ENCODE measurements at regions not wholly inside any gene's neighbourhood (a gene's known extent, or its start where the extent isn't known, plus 50 kb on each side); places are given as distances from the start of the nearest gene placed in this dataset.

DNA sequence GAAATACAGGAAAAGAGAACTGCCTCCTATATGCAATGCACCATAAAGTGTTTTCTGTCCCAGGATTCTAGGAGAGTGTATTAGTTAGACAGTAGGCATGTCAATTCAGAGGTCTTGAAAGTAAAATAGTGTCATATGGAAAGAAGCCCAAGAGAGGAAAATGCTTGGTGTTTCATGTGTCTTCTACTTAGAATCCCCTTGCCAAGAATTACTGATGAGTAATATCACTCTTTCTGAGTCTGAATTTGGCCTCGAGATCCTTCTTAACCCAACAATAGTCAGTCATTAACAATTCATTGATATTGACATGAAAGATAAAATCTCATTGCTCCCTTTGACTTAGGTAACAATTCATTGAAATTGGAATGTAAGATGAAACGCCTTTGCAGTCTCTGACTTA lies 972.2 kb downstream of the TTLL7 start:
- no TSS peak for BruUV-seq (replicated peaks)
- Histone ChIP-seq H3K36me3 (ENCODE audit: control insufficient read depth in 2 of 2, insufficient read depth in 2 of 2, low read length in 1 of 2) (no peaks in the 10 kb centered on the region), H3K4me2 (ENCODE audit: control insufficient read depth, insufficient read depth) (no peak overlapping the region), H2AFZ (ENCODE audit: control insufficient read depth, low read depth, low read length) (no peak overlapping the region), H3K79me2 (ENCODE audit: control insufficient read depth, insufficient read depth, low read length) (no peaks in the 10 kb centered on the region), H3K27ac (ENCODE audit: control insufficient read depth, insufficient read depth) (no peak overlapping the region), H3K4me1 (ENCODE audit: control insufficient read depth, insufficient read depth, low read length) (no peaks in the 10 kb centered on the region), H3K9me3 (replicated peaks; ENCODE audit: control insufficient read depth, insufficient read depth, low read length) (no peaks in the 10 kb centered on the region), H4K20me1 (ENCODE audit: control insufficient read depth, insufficient read depth) (no peaks in the 10 kb centered on the region), H3K4me3 (no peak overlapping the region), H3K27me3 (replicated peaks in 1 of 2; ENCODE audit: control insufficient read depth in 2 of 2, insufficient read depth in 2 of 2, low read length in 1 of 2) (no peaks in the 10 kb centered on the region), H3K9ac (ENCODE audit: control insufficient read depth, insufficient read depth, low read length) (no peak overlapping the region)
- TF ChIP-seq, protein P1, sequence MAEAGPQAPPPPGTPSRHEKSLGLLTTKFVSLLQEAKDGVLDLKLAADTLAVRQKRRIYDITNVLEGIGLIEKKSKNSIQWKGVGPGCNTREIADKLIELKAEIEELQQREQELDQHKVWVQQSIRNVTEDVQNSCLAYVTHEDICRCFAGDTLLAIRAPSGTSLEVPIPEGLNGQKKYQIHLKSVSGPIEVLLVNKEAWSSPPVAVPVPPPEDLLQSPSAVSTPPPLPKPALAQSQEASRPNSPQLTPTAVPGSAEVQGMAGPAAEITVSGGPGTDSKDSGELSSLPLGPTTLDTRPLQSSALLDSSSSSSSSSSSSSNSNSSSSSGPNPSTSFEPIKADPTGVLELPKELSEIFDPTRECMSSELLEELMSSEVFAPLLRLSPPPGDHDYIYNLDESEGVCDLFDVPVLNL (IDR thresholded peaks at IDR 0.05; ENCODE audit: low read depth, low read length) = no peak
- TF ChIP-seq, protein P2, sequence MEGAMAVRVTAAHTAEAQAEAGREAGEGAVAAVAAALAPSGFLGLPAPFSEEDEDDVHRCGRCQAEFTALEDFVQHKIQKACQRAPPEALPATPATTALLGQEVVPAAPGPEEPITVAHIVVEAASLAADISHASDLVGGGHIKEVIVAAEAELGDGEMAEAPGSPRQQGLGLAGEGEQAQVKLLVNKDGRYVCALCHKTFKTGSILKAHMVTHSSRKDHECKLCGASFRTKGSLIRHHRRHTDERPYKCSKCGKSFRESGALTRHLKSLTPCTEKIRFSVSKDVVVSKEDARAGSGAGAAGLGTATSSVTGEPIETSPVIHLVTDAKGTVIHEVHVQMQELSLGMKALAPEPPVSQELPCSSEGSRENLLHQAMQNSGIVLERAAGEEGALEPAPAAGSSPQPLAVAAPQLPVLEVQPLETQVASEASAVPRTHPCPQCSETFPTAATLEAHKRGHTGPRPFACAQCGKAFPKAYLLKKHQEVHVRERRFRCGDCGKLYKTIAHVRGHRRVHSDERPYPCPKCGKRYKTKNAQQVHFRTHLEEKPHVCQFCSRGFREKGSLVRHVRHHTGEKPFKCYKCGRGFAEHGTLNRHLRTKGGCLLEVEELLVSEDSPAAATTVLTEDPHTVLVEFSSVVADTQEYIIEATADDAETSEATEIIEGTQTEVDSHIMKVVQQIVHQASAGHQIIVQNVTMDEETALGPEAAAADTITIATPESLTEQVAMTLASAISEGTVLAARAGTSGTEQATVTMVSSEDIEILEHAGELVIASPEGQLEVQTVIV (IDR thresholded peaks at IDR 0.05; ENCODE audit: borderline replicate concordance, partially characterized antibody) = no peak
- TF ChIP-seq ZNF217 (IDR thresholded peaks at IDR 0.05) (no peak), TCF3 (IDR thresholded peaks at IDR 0.05; ENCODE audit: borderline replicate concordance, insufficient read depth, low read depth, low read length) (no peak), NR2C1 (IDR thresholded peaks at IDR 0.05) (no peak), POLR2AphosphoS5 (IDR thresholded peaks at IDR 0.05; ENCODE audit: low read length) (no peak), YBX1 (IDR thresholded peaks at IDR 0.05) (no peak), RFX5 (IDR thresholded peaks at IDR 0.05; ENCODE audit: low read depth, low read length) (no peak), POLR2A (IDR thresholded peaks at IDR 0.05; ENCODE audit: low read depth, low read length) (no peak), GATAD2B (conservative IDR thresholded peaks at IDR 0.05; ENCODE audit: low read depth) (no peak), TCF12 (IDR thresholded peaks at IDR 0.05; ENCODE audit: low read depth, low read length) (no peak), RB1 (IDR thresholded peaks at IDR 0.05; ENCODE audit: borderline replicate concordance) (no peak)
- ChIA-PET POLR2A (no interaction called here), SMC1A (ENCODE audit: uncharacterized antibody, unreplicated experiment) (no interaction called here), CTCF (no interaction called here), RAD21 (ENCODE audit: unreplicated experiment) (no interaction called here)
- WGBS (ENCODE audit: insufficient coverage, insufficient replicate concordance, low lambda C conversion rate, missing lambda C conversion rate) = 8% methylated on average over 2 of the region's 2 CpGs
- in situ Hi-C loops (cut with MboI) = no loop called here
- no peak for ATAC-seq
- FAIRE-seq = no peak
- no peak for DNase-seq (ENCODE audit: low read depth, low spot score)
- intact Hi-C loops (cut with micrococcal nuclease; ENCODE audit: unreplicated experiment) = no loop called here
